ENCODE measurements at regions not wholly inside any gene's neighbourhood (a gene's known extent, or its start where the extent isn't known, plus 50 kb on each side); places are given as distances from the start of the nearest gene placed in this dataset.

GRCh38 chr6:99093456-99094190 is 145.9 kb upstream of the FBXL4 start:
- TF ChIP-seq CTCF (IDR thresholded peaks at IDR 0.05 in 8 of 11, conservative IDR thresholded peaks at IDR 0.05 in 3 of 11) (no peak), POLR2AphosphoS5 (IDR thresholded peaks at IDR 0.05) (no peak)
